ENCODE measurements at regions not wholly inside any gene's neighbourhood (a gene's known extent, or its start where the extent isn't known, plus 50 kb on each side); places are given as distances from the start of the nearest gene placed in this dataset.

GRCh38 chr7:108724251-108725100, 154.8 kb downstream of the DNAJB9 start:
- TF ChIP-seq, protein P1, sequence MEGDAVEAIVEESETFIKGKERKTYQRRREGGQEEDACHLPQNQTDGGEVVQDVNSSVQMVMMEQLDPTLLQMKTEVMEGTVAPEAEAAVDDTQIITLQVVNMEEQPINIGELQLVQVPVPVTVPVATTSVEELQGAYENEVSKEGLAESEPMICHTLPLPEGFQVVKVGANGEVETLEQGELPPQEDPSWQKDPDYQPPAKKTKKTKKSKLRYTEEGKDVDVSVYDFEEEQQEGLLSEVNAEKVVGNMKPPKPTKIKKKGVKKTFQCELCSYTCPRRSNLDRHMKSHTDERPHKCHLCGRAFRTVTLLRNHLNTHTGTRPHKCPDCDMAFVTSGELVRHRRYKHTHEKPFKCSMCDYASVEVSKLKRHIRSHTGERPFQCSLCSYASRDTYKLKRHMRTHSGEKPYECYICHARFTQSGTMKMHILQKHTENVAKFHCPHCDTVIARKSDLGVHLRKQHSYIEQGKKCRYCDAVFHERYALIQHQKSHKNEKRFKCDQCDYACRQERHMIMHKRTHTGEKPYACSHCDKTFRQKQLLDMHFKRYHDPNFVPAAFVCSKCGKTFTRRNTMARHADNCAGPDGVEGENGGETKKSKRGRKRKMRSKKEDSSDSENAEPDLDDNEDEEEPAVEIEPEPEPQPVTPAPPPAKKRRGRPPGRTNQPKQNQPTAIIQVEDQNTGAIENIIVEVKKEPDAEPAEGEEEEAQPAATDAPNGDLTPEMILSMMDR (IDR thresholded peaks at IDR 0.05) = no peak
- no peak for TF ChIP-seq EZH2phosphoT487 (IDR thresholded peaks at IDR 0.05)

All from neural progenitor cell (in vitro differentiated cells).